GM10248 (cell line): ENCODE measurements at regions not wholly inside any gene's neighbourhood (a gene's known extent, or its start where the extent isn't known, plus 50 kb on each side); places are given as distances from the start of the nearest gene placed in this dataset.

Experiments
- CTCF ChIA-PET: fragments of 300-600 bp; sonication (Branson Sonifier 250); formaldehyde crosslinking; extraction: SDS; loops from one replicate; lab custom pipeline; 2021; ENCODE audit warnings: antibody characterized with exemption; lab: Yijun Ruan, JAX
- POLR2A ChIA-PET: fragments of 350-650 bp; sonication (Branson Sonifier 250); formaldehyde crosslinking; extraction: SDS; loops from one replicate; lab custom pipeline; 2020; ENCODE audit warnings: antibody characterized with exemption; lab: Yijun Ruan, JAX
- DNase-seq: peaks from one replicate; pipeline ENCODE4 v3.0.0; 2012; ENCODE audit errors: extremely low spot score
- CTCF ChIP-seq: IDR thresholded peaks from 2 replicates; pipeline ENCODE4 v1.5.1; 2012; ENCODE audit warnings: mild to moderate bottlenecking, low read depth; ENCODE audit errors: extremely low read depth, missing control alignments, control extremely low read depth

- ChIA-PET CTCF (interaction anchor here (2.6 to 4.9 kb wide), 2 partner anchors 10 to 15 kb away, joined by 12 to 31 read pairs; no protein-coding TSS in a partner anchor), POLR2A (no interaction called here)
- DNase-seq = no peak
- TF ChIP-seq CTCF = no peak
Observed at GRCh38 chr9:89801341-89801740, 196.5 kb downstream of the GADD45G start.

GRCh38 chr9:89801742-89802670, 197.2 kb downstream of the GADD45G start:
- ChIA-PET POLR2A (interaction anchor here (0.5 to 0.8 kb wide), 2 partner anchors 12 to 1622 kb away, joined by 3 to 5 read pairs; no protein-coding TSS in a partner anchor), CTCF (interaction anchor here (0.9 to 4.9 kb wide), 4 partner anchors 9 to 300 kb away, joined by 3 to 31 read pairs (median 8); no protein-coding TSS in a partner anchor)
- TF ChIP-seq CTCF = no peak
- DNase-seq = no peak

DNA sequence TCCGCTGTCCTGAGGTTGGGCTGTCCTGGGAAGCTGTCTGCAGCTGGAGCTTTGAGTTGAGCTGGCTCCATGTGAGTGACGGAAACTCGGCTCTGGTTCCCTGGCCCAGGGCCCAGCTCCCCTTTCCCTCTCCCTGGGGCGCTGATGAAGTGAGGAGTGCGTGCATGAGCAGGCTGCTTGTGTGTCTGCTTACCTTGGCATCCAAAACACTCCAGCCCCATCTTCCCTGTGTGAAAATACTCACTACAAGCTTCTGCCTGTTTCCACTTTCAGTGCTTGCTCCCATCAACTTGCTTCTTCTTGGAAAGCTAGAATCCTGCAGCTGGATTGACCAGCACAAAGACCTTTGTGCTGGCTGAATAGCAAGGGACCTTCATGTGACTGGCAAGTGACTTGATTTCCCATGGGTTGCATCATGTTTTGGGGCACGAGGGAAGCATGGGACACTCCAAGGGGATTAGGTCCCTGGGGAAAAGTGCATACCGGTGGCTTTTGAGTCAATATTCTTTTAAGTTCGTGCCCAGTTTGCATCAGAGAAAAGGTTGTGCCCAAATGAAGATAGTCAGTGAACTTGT, 198.1 kb downstream of the GADD45G start:
- POLR2A ChIA-PET = interaction anchor here (0.8 kb wide), 1 partner anchor 11 kb away, joined by 5 read pairs; no protein-coding TSS in a partner anchor
- no peak for DNase-seq
- no peak for TF ChIP-seq CTCF
- CTCF ChIA-PET = interaction anchor here (0.9 to 4.9 kb wide), 5 partner anchors 9 to 300 kb away, joined by 3 to 31 read pairs (median 4); no protein-coding TSS in a partner anchor

DNA sequence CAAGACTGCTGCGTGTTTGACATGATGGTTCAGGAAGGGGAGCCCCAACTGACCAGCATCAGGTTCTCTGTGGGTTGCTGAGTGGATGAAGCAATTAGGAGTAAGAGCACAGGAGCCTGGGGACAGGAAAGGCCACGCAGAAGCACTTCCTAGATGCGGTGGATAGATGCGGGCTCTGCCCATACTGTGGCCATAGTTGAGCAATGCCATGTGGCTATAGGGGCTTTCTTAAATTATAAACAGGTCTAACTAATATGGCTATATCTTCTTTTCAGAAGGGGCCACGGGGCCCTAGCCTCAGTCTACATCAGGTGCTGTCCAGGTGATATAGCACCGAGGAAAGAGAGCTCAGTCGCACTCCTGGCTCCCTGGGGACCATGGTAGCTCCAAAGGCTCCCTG, 198.6 kb downstream of the GADD45G start:
- POLR2A ChIA-PET = no interaction called here

DNA sequence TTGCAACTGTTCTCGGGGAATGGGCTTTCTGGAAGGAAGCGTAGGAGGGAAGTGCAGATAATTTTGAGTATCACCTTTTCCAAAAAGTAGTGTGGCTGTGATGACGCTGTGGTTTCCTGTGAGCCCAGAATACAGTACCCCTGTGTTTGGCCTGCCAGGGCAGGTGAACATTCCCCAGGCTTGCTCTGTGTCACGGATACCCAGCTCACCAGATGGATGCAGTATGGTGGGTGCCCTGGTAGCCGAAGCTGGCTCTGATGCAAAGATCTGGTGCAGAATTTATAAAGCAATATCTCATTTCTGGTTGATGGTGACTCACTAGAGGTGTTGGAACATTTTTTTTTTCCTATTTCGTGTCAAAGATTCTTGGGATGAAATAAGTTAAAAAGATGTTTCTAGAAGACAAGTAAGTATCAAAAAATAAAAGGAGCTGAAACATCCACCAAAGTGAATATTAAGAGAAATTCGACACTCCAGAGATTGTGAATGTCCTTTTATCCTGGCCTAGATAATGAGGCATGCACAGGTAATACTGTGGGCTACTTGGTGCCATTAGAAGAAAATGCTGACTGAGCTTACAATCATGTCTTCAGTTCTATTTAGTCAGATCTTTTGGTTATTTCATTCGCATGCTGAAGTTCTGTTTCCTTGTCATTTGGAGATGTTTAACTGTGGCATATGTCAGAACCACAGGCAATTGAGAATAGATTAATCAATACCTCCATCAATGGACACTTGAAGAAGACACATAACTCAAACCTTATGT, 200.1 kb downstream of the GADD45G start:
- CTCF ChIA-PET = interaction anchor here (1.4 to 4.9 kb wide), 4 partner anchors 11 to 115 kb away, joined by 3 to 31 read pairs (median 5); no protein-coding TSS in a partner anchor
- no peak for DNase-seq
- POLR2A ChIA-PET = no interaction called here
- TF ChIP-seq CTCF = no peak

More for the DNA sequence above, 198.6 kb downstream of the GADD45G start:
- CTCF ChIA-PET = interaction anchor here (1.4 to 4.9 kb wide), 4 partner anchors 13 to 116 kb away, joined by 3 to 31 read pairs (median 5); no protein-coding TSS in a partner anchor
- no peak for TF ChIP-seq CTCF
- no peak for DNase-seq
